HEK293 (cell line): ENCODE measurements at regions not wholly inside any gene's neighbourhood (a gene's known extent, or its start where the extent isn't known, plus 50 kb on each side); places are given as distances from the start of the nearest gene placed in this dataset.

Experiments
- CTCF ChIA-PET: fragments of 350-600 bp; formaldehyde crosslinking; extraction: SDS; loops from one replicate; lab custom pipeline; 2021; ENCODE audit warnings: antibody characterized with exemption; lab: Yijun Ruan, JAX
- POLR2A ChIA-PET: fragments of 300-600 bp; formaldehyde crosslinking; extraction: SDS; loops from one replicate; lab custom pipeline; 2020; ENCODE audit warnings: antibody characterized with exemption, inconsistent platforms; lab: Yijun Ruan, JAX
- H3K27ac ChIP-seq: fragments of 200-500 bp; sonication (Bioruptor generic); 2 replicates; pipeline ENCODE4 v1.5.1; 2014; ENCODE audit warnings: low read depth, low read length, control low read depth, inconsistent platforms; ENCODE audit errors: extremely low read depth
- H3K36me3 ChIP-seq, 2 experiments: fragments of 200-500 bp in 1 of 2; sonication (Bioruptor generic) in 1 of 2; 1 replicate in 1 of 2; 2 replicates in 1 of 2; pipeline ENCODE4 v1.5.1; 2014 to 2017; ENCODE audit warnings: inconsistent platforms in 2 of 2, low read length in 2 of 2; ENCODE audit not compliant: control insufficient read depth in 2 of 2, insufficient read depth in 1 of 2
- H3K4me1 ChIP-seq: fragments of 200-500 bp; sonication (Bioruptor generic); 2 replicates; pipeline ENCODE4 v1.5.1; 2014; ENCODE audit warnings: mild to moderate bottlenecking, low read length, inconsistent platforms; ENCODE audit not compliant: control insufficient read depth, insufficient read depth
- H3K4me3 ChIP-seq: 2 replicates; pipeline ENCODE4 v1.5.1; 2011; ENCODE audit warnings: low read depth, mild to moderate bottlenecking, control low read depth, low read length, moderate library complexity
- H3K9me3 ChIP-seq: fragments of 200-500 bp; sonication (Bioruptor generic); 2 replicates; pipeline ENCODE4 v1.5.1; 2014; ENCODE audit warnings: low read depth, low read length, inconsistent platforms; ENCODE audit not compliant: control insufficient read depth, insufficient read depth
- GFI1B ChIP-seq: fragments of 450-650 bp; formaldehyde crosslinking; IDR thresholded peaks from 2 replicates; pipeline ENCODE4 v1.5.1; 2016; ENCODE audit warnings: missing biosample characterization, missing genetic modification characterization
- GLIS2 ChIP-seq: fragments of 450-650 bp; formaldehyde crosslinking; IDR thresholded peaks from 2 replicates; pipeline ENCODE4 v1.5.1; 2016; ENCODE audit warnings: missing biosample characterization, missing genetic modification characterization
- IKZF3 ChIP-seq: fragments of 450-650 bp; IDR thresholded peaks from 2 replicates; pipeline ENCODE4 v1.5.0; 2018; ENCODE audit warnings: missing biosample characterization, mild to moderate bottlenecking, missing genetic modification characterization, moderate library complexity
- KLF7 ChIP-seq: fragments of 450-650 bp; formaldehyde crosslinking; IDR thresholded peaks from 2 replicates; pipeline ENCODE4 v1.5.1; 2016; ENCODE audit warnings: missing biosample characterization, missing genetic modification characterization, borderline replicate concordance
- OVOL3 ChIP-seq: fragments of 450-650 bp; formaldehyde crosslinking; IDR thresholded peaks from 2 replicates; pipeline ENCODE4 v1.5.1; 2016; ENCODE audit warnings: missing biosample characterization, missing genetic modification characterization
- RBAK ChIP-seq: fragments of 450-650 bp; formaldehyde crosslinking; IDR thresholded peaks from 2 replicates; pipeline ENCODE4 v1.5.1; 2016; ENCODE audit warnings: missing biosample characterization, missing genetic modification characterization
- ZBTB1 ChIP-seq: fragments of 450-650 bp; formaldehyde crosslinking; IDR thresholded peaks from 2 replicates; pipeline ENCODE4 v1.5.1; 2016; ENCODE audit warnings: missing biosample characterization, missing genetic modification characterization
- ZNF10 ChIP-seq: fragments of 450-650 bp; formaldehyde crosslinking; IDR thresholded peaks from 2 replicates; pipeline ENCODE4 v1.5.1; 2017; ENCODE audit warnings: missing biosample characterization, missing genetic modification characterization
- ZNF155 ChIP-seq: fragments of 450-650 bp; formaldehyde crosslinking; IDR thresholded peaks from 2 replicates; pipeline ENCODE4 v1.5.1; 2016; ENCODE audit warnings: missing biosample characterization, missing genetic modification characterization
- ZNF221 ChIP-seq: fragments of 450-650 bp; formaldehyde crosslinking; IDR thresholded peaks from 2 replicates; pipeline ENCODE4 v1.5.1; 2017; ENCODE audit warnings: missing biosample characterization, missing genetic modification characterization, borderline replicate concordance
- ZNF302 ChIP-seq: fragments of 450-650 bp; formaldehyde crosslinking; IDR thresholded peaks from 2 replicates; pipeline ENCODE4 v1.5.1; 2016; ENCODE audit warnings: missing biosample characterization, missing genetic modification characterization, low read depth
- ZNF335 ChIP-seq: fragments of 450-650 bp; formaldehyde crosslinking; conservative IDR thresholded peaks from 2 replicates; pipeline ENCODE4 v1.5.1; 2016; ENCODE audit warnings: missing biosample characterization, missing genetic modification characterization
- ZNF548 ChIP-seq: fragments of 450-650 bp; formaldehyde crosslinking; IDR thresholded peaks from 2 replicates; pipeline ENCODE4 v1.5.1; 2016; ENCODE audit warnings: missing biosample characterization, missing genetic modification characterization
- ZNF600 ChIP-seq: fragments of 450-650 bp; formaldehyde crosslinking; IDR thresholded peaks from 2 replicates; pipeline ENCODE4 v1.5.1; 2016; ENCODE audit warnings: missing biosample characterization, missing genetic modification characterization
- ZNF623 ChIP-seq: fragments of 450-650 bp; formaldehyde crosslinking; IDR thresholded peaks from 2 replicates; pipeline ENCODE4 v1.5.1; 2016; ENCODE audit warnings: missing biosample characterization, missing genetic modification characterization
- ZNF747 ChIP-seq: fragments of 450-650 bp; formaldehyde crosslinking; IDR thresholded peaks from 2 replicates; pipeline ENCODE4 v1.5.1; 2016; ENCODE audit warnings: missing biosample characterization, missing genetic modification characterization
- ZNF777 ChIP-seq: fragments of 450-650 bp; formaldehyde crosslinking; IDR thresholded peaks from 2 replicates; pipeline ENCODE4 v1.5.1; 2017; ENCODE audit warnings: missing biosample characterization, missing genetic modification characterization, borderline replicate concordance
- ZNF792 ChIP-seq: fragments of 450-650 bp; formaldehyde crosslinking; IDR thresholded peaks from 2 replicates; pipeline ENCODE4 v1.5.1; 2016; ENCODE audit warnings: missing biosample characterization, missing genetic modification characterization
- ZNF843 ChIP-seq: fragments of 450-650 bp; formaldehyde crosslinking; IDR thresholded peaks from 2 replicates; pipeline ENCODE4 v1.5.1; 2016; ENCODE audit warnings: missing biosample characterization, missing genetic modification characterization
- TF ChIP-seq, protein P1 (sequence below): fragments of 450-650 bp; formaldehyde crosslinking; IDR thresholded peaks from 2 replicates; pipeline ENCODE4 v1.5.1; 2016; ENCODE audit warnings: missing biosample characterization, missing genetic modification characterization
- TF ChIP-seq, protein P2 (sequence below): fragments of 450-650 bp; formaldehyde crosslinking; IDR thresholded peaks from 2 replicates; pipeline ENCODE4 v1.5.0; 2017; ENCODE audit warnings: missing biosample characterization, missing genetic modification characterization, borderline replicate concordance

DNA sequence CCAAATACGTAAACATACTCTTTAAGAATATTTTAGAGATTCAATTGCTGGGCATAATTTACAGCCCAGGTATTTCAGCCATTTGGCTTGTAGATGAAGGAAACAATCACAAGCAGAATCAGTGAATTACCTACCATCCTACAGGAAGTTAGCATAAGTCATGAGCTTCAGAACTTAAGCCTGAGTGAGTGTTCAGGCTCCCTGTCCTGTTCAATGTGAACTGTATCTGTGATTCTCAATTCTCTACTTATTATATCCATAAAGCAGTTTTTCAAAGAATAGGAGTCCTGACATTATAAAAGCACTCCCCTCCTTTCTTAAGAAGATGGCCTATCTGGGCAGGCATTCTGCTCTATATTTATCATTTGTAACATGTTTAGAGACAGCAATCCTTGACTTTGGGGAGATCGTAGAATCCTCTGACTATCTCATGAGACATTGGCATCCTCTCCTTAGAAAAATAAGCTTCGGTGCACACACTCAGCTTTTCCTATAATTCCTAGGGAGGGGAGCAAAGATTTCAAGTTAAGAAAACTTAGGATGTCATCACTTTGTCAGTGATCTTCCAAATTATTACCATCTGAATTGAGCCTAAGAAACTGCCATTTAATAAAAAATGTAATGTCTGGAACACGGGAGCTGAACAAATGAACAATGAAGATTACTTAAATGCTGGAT lies 645.2 kb upstream of the IGFBP3 start:
- H3K4me3 ChIP-seq = no peak overlapping the region
- H3K4me1 ChIP-seq = no peaks in the 10 kb centered on the region; the same call in 1 of the 2 replicates
- no peaks in the 10 kb centered on the region for H3K9me3 ChIP-seq
- H3K36me3 ChIP-seq = no peaks in the 10 kb centered on the region
- H3K27ac ChIP-seq = no peak overlapping the region
- TF ChIP-seq ZNF600 (tag by site-specific recombination) (no peak), ZNF302 (no peak), ZNF221 (tag by site-specific recombination) (no peak), KLF7 (no peak), ZNF335 (tag by site-specific recombination) (no peak), ZNF792 (tag by site-specific recombination) (no peak), OVOL3 (tag by site-specific recombination) (no peak), ZNF747 (no peak), ZNF155 (no peak), ZNF623 (tag by site-specific recombination) (no peak), ZBTB1 (tag by site-specific recombination) (no peak), ZNF777 (tag by site-specific recombination) (no peak), ZNF843 (tag by site-specific recombination) (no peak)
- ChIA-PET POLR2A (no interaction called here), CTCF (interaction anchor here (0.6 kb wide), 1 partner anchor 411 kb away, joined by 3 read pairs; no protein-coding TSS in a partner anchor)

DNA sequence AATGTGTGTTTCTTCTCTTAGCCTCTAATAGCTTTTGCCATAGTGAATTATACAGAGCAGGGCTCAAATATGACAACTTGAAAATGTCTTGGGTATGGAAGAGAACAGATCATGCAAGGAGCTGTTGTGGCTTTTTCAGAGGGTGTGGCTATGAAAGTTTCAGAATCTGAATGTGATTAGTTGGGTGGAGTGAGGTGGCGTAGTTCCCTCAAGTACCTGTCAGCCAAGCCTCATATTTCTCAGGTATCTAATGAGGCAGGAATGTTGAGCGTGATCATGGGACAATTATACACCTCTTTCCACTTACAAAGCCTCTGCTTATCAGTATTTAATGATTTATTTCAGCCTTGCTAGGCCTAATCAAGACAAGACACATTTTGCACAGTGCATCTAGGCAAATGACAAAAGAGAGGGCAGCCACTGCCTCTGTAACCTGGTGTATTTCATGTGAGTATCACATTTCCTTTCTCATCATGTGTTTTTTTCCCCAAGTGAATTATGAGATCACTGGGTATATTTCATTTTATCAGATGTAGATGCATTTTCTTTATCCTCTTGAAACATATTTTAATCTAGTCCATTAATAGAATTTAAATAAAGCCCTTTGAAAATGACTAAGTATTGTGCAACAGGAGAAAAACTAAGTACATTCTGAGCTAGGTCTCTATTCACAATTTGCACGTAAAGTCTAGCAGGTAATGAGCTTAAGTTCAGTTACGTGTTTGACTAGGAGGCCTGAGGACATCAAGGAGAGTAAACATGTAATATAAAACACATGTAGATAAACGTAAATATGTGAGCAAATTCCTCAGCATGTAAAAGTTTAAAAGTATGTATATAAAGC lies 644.4 kb upstream of the IGFBP3 start:
- H3K27ac ChIP-seq = no peak overlapping the region
- H3K4me3 ChIP-seq = no peak overlapping the region
- ChIA-PET POLR2A (no interaction called here), CTCF (interaction anchor here (0.6 kb wide), 2 partner anchors 18 to 410 kb away, joined by 3 read pairs; no protein-coding TSS in a partner anchor)
- TF ChIP-seq, protein P1, sequence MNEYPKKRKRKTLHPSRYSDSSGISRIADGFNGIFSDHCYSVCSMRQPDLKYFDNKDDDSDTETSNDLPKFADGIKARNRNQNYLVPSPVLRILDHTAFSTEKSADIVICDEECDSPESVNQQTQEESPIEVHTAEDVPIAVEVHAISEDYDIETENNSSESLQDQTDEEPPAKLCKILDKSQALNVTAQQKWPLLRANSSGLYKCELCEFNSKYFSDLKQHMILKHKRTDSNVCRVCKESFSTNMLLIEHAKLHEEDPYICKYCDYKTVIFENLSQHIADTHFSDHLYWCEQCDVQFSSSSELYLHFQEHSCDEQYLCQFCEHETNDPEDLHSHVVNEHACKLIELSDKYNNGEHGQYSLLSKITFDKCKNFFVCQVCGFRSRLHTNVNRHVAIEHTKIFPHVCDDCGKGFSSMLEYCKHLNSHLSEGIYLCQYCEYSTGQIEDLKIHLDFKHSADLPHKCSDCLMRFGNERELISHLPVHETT (tag by site-specific recombination) = no peak
- TF ChIP-seq, protein P2, sequence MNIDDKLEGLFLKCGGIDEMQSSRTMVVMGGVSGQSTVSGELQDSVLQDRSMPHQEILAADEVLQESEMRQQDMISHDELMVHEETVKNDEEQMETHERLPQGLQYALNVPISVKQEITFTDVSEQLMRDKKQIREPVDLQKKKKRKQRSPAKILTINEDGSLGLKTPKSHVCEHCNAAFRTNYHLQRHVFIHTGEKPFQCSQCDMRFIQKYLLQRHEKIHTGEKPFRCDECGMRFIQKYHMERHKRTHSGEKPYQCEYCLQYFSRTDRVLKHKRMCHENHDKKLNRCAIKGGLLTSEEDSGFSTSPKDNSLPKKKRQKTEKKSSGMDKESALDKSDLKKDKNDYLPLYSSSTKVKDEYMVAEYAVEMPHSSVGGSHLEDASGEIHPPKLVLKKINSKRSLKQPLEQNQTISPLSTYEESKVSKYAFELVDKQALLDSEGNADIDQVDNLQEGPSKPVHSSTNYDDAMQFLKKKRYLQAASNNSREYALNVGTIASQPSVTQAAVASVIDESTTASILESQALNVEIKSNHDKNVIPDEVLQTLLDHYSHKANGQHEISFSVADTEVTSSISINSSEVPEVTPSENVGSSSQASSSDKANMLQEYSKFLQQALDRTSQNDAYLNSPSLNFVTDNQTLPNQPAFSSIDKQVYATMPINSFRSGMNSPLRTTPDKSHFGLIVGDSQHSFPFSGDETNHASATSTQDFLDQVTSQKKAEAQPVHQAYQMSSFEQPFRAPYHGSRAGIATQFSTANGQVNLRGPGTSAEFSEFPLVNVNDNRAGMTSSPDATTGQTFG (tag by site-specific recombination) = no peak
- TF ChIP-seq RBAK (tag by site-specific recombination) = no peak
- no peak for TF ChIP-seq IKZF3 (tag by site-specific recombination)
- TF ChIP-seq ZNF10 (tag by site-specific recombination) = no peak
- no peak for TF ChIP-seq GFI1B (tag by site-specific recombination)
- TF ChIP-seq ZNF777 (tag by site-specific recombination) = no peak
- TF ChIP-seq ZNF747 = no peak
- TF ChIP-seq GLIS2 (tag by site-specific recombination) = no peak
- no peak for TF ChIP-seq ZNF548
- H3K4me1 ChIP-seq = no peaks in the 10 kb centered on the region; the same call in 1 of the 2 replicates
- H3K36me3 ChIP-seq = no peaks in the 10 kb centered on the region
- no peaks in the 10 kb centered on the region for H3K9me3 ChIP-seq
